Kidney (tissue), 13 donors: ENCODE measurements at regions not wholly inside any gene's neighbourhood (a gene's known extent, or its start where the extent isn't known, plus 50 kb on each side); places are given as distances from the start of the nearest gene placed in this dataset.

Source experiments
- DNase-seq, 5 donors: peaks; one replicate each; pipeline ENCODE4 v3.0.0-alpha.2; 2013 to 2020
- FAIRE-seq: peaks from 2 replicates; lab custom pipeline; 2012; peaks lifted over from hg19 to GRCh38; lab: Jason Lieb, UNC
- H3K27ac ChIP-seq, 2 donors: one replicate each; pipeline ENCODE4 v1.7.0; 2013; ENCODE audit warnings: low read depth in 2 of 2, low read length in 2 of 2, inconsistent platforms in 1 of 2
- H3K27me3 ChIP-seq: one replicate; pipeline ENCODE4 v1.7.1; 2013; ENCODE audit warnings: low read length, inconsistent platforms; ENCODE audit not compliant: control insufficient read depth, insufficient read depth
- H3K36me3 ChIP-seq, 3 donors: one replicate each; pipeline versions ENCODE4 v1.7.0 to v1.7.1; 2013; ENCODE audit warnings: low read length in 3 of 3, control low read depth in 1 of 3, inconsistent platforms in 1 of 3; ENCODE audit not compliant: insufficient read depth in 3 of 3, control insufficient read depth in 2 of 3
- H3K4me1 ChIP-seq, 3 donors: one replicate each; pipeline versions ENCODE4 v1.7.0 to v1.7.1; 2013; ENCODE audit warnings: low read length in 3 of 3, inconsistent platforms in 1 of 3, low read depth in 1 of 3; ENCODE audit not compliant: control insufficient read depth in 2 of 3, insufficient read depth in 2 of 3
- H3K4me3 ChIP-seq, 3 donors: one replicate each; pipeline versions ENCODE4 v1.7.0 to v1.8.1; 2013; ENCODE audit warnings: low read length in 3 of 3, control low read depth in 1 of 3, inconsistent platforms in 1 of 3
- H3K9ac ChIP-seq, 3 donors: one replicate each; pipeline versions ENCODE4 v1.7.0 to v1.7.1; 2013; ENCODE audit warnings: low read length in 3 of 3, control low read depth in 1 of 3, inconsistent platforms in 1 of 3
- H3K9me3 ChIP-seq, 3 donors: one replicate each; pipeline versions ENCODE4 v1.7.0 to v1.7.1; 2013; ENCODE audit warnings: low read length in 3 of 3, control low read depth in 1 of 3, inconsistent platforms in 1 of 3; ENCODE audit not compliant: control insufficient read depth in 2 of 3, insufficient read depth in 1 of 3
- intact Hi-C: fragments of 100-400 bp; cut with DNase I; formaldehyde crosslinking; loops from one replicate; pipeline ENCODE4 v1.11.1; 2022
- TF ChIP-seq, protein P1 (sequence below): IDR thresholded peaks from 3 replicates; pipeline ENCODE4 v1.5.1; 2012; ENCODE audit warnings: mild to moderate bottlenecking, moderate library complexity, borderline replicate concordance; ENCODE audit not compliant: insufficient read depth; ENCODE audit errors: extremely low read depth
- donor health status: control.
- donor health status: control.
- donor health status: control.
- donor health status: control.
- donor health status: control.
- donor health status: DM: yes; HTN: yes; CAD: no.
- donor health status: Normal renal cell carcinoma (clear cell type).

DNA sequence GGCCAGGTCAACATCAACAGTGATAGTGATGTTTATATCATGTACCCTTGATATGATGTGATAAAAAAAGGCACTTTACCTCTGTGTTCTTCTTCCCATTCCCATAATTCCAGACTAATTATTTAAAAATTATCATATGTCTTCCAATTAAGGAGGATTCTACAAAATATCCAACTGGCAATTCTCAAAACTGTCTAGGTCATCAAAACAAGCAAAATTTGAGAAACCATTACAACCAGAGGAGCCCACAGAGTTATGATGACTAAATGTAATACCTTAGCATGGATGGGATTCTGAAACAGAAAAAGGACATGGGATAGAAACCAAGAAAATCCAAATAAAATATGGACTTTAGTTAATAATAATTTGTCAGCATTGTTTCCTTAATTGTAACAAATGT is 428.6 kb upstream of the AMOT start:
- TF ChIP-seq, protein P1, sequence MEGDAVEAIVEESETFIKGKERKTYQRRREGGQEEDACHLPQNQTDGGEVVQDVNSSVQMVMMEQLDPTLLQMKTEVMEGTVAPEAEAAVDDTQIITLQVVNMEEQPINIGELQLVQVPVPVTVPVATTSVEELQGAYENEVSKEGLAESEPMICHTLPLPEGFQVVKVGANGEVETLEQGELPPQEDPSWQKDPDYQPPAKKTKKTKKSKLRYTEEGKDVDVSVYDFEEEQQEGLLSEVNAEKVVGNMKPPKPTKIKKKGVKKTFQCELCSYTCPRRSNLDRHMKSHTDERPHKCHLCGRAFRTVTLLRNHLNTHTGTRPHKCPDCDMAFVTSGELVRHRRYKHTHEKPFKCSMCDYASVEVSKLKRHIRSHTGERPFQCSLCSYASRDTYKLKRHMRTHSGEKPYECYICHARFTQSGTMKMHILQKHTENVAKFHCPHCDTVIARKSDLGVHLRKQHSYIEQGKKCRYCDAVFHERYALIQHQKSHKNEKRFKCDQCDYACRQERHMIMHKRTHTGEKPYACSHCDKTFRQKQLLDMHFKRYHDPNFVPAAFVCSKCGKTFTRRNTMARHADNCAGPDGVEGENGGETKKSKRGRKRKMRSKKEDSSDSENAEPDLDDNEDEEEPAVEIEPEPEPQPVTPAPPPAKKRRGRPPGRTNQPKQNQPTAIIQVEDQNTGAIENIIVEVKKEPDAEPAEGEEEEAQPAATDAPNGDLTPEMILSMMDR, result no peak
- Histone ChIP-seq H3K9me3 (no peaks in the 10 kb centered on the region), H3K36me3 (no peaks in the 10 kb centered on the region), H3K9ac (no peak overlapping the region), H3K4me3 (no peak overlapping the region), H3K27ac (no peak overlapping the region), H3K4me1 (no peaks in the 10 kb centered on the region), H3K27me3 (no peaks in the 10 kb centered on the region)
- intact Hi-C loops, result no loop called here
- DNase-seq, result no peak
- no peak for FAIRE-seq

DNA sequence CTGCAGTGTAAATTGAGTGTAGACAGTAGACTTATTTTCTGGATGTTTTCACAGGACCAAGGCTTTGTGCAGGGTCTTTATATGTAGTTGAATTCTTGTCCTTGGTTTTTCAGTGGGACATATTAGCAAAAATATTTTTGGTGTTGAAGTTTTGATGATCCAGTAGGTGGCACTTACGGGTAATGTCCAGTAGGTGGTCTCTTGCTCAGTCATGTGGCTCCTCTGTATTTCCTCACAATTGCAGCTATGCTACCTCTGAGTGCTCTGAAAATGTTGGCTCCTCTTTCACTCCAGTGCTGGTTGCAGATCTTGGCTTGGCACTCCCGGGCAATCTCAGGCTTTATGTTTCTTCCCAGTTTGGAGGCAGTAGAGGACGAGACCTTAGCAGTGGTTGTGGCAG is 419.8 kb upstream of the AMOT start:
- Histone ChIP-seq H3K27me3 (no peaks in the 10 kb centered on the region), H3K9me3 (no peaks in the 10 kb centered on the region), H3K4me3 (no peak overlapping the region), H3K9ac (no peak overlapping the region), H3K27ac (no peak overlapping the region), H3K4me1 (no peaks in the 10 kb centered on the region), H3K36me3 (no peaks in the 10 kb centered on the region)
- TF ChIP-seq, protein P1, result no peak
- DNase-seq, result no peak
- no peak for FAIRE-seq
- intact Hi-C loops, result no loop called here

DNA sequence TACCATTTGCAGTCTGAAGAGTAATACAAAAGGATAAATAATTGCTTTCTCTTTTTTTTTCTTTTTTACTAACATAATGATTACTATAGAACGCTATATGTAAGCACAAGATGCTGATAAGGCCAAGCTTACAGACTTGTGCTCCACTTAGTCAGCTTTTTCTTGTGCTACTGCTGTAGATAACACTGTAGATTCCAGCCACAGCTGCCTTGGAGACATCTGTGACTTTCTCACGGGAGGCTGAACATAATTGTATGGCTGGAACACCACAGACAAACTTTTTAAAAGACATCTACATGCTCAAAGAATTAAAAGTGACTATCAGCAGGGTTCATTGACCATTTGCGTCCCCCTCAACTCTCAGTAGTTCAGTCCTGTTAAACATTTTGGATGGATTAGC is 381.7 kb upstream of the AMOT start:
- Histone ChIP-seq H3K27me3 (no peaks in the 10 kb centered on the region), H3K9me3 (no peaks in the 10 kb centered on the region), H3K4me1 (no peaks in the 10 kb centered on the region), H3K9ac (no peak overlapping the region), H3K36me3 (no peaks in the 10 kb centered on the region), H3K27ac (no peak overlapping the region), H3K4me3 (no peak overlapping the region)
- DNase-seq, result no peak
- TF ChIP-seq, protein P1, result no peak
- FAIRE-seq, result no peak
- intact Hi-C loops, result no loop called here

- Histone ChIP-seq H3K27me3 (no peaks in the 10 kb centered on the region), H3K36me3 (no peaks in the 10 kb centered on the region), H3K9ac (no peak overlapping the region), H3K27ac (no peak overlapping the region), H3K9me3 (no peaks in the 10 kb centered on the region), H3K4me3 (no peak overlapping the region), H3K4me1 (no peaks in the 10 kb centered on the region)
- no peak for FAIRE-seq
- TF ChIP-seq, protein P1, result no peak
- intact Hi-C loops, result no loop called here
- DNase-seq, result no peak
These were observed 371.4 kb upstream of the AMOT start for GRCh38 chrX:113212052-113212451.
